CD14-positive monocyte (primary cell): ENCODE measurements at regions not wholly inside any gene's neighbourhood (a gene's known extent, or its start where the extent isn't known, plus 50 kb on each side); places are given as distances from the start of the nearest gene placed in this dataset.

Experiments used
- DNase-seq, 3 donors: peaks; one replicate each; pipeline ENCODE4 v3.0.0-alpha.2; 2011 to 2022
- H2AFZ ChIP-seq: 2 replicates; pipeline ENCODE4 v1.6.0; 2012; ENCODE audit warnings: mild to moderate bottlenecking, low read depth, low read length, inconsistent platforms; ENCODE audit not compliant: insufficient read depth, poor library complexity, severe bottlenecking
- H3K27ac ChIP-seq, 2 donors: 1 replicate in 1 of 2; 2 replicates in 1 of 2; pipeline ENCODE4 v1.5.1; 2012 to 2013; ENCODE audit warnings: low read length in 2 of 2, control low read depth in 1 of 2, inconsistent platforms in 1 of 2, low read depth in 1 of 2, mild to moderate bottlenecking in 1 of 2
- H3K27me3 ChIP-seq, 2 donors: one replicate each; pipeline versions ENCODE4 v1.6.0 to v1.6.1; 2011 to 2013; ENCODE audit warnings: low read length in 2 of 2; ENCODE audit not compliant: control insufficient read depth in 2 of 2, insufficient read depth in 2 of 2
- H3K36me3 ChIP-seq, 2 donors: replicated peaks in 1 of 2; 1 replicate in 1 of 2; 2 replicates in 1 of 2; pipeline versions ENCODE4 v1.5.1 to v1.6.1; 2012 to 2013; ENCODE audit warnings: low read length in 2 of 2, control low read depth in 1 of 2, inconsistent platforms in 1 of 2, mild to moderate bottlenecking in 1 of 2; ENCODE audit not compliant: insufficient read depth in 2 of 2, control insufficient read depth in 1 of 2
- H3K4me1 ChIP-seq, 2 donors: 1 replicate in 1 of 2; 2 replicates in 1 of 2; pipeline versions ENCODE4 v1.5.1 to v1.6.1; 2012 to 2013; ENCODE audit warnings: low read length in 2 of 2, control low read depth in 1 of 2, inconsistent platforms in 1 of 2, mild to moderate bottlenecking in 1 of 2, moderate library complexity in 1 of 2; ENCODE audit not compliant: insufficient read depth in 2 of 2, control insufficient read depth in 1 of 2
- H3K4me2 ChIP-seq: replicated peaks from 2 replicates; pipeline ENCODE3; 2012; ENCODE audit warnings: low read length, moderate library complexity, mild to moderate bottlenecking; ENCODE audit not compliant: poor library complexity, severe bottlenecking; ENCODE audit errors: extremely low read depth
- H3K4me3 ChIP-seq, 3 experiments: fragments of 200-600 bp in 1 of 3; sonication (generic) in 1 of 3; replicated peaks in 1 of 3; 1 replicate in 2 of 3; 2 replicates in 1 of 3; pipeline ENCODE4 v1.5.1; 2011 to 2013; ENCODE audit warnings: low read length in 3 of 3, mild to moderate bottlenecking in 3 of 3, control low read depth in 2 of 3, low read depth in 2 of 3, inconsistent platforms in 1 of 3, moderate library complexity in 1 of 3
- H3K79me2 ChIP-seq: 2 replicates; pipeline ENCODE4 v1.6.0; 2012; ENCODE audit warnings: mild to moderate bottlenecking, control low read depth, inconsistent platforms, low read length, moderate library complexity; ENCODE audit not compliant: insufficient read depth
- H3K9ac ChIP-seq: 2 replicates; pipeline ENCODE4 v1.6.0; 2017; ENCODE audit warnings: low read length, mild to moderate bottlenecking; ENCODE audit not compliant: insufficient read depth, poor library complexity, severe bottlenecking
- H3K9me3 ChIP-seq, 2 donors: replicated peaks in 1 of 2; 1 replicate in 1 of 2; 2 replicates in 1 of 2; pipeline versions ENCODE4 v1.5.1 to v1.6.1; 2012 to 2013; ENCODE audit warnings: low read length in 2 of 2, control low read depth in 1 of 2; ENCODE audit not compliant: control insufficient read depth in 1 of 2, insufficient read depth in 1 of 2
- H4K20me1 ChIP-seq: 2 replicates; pipeline ENCODE4 v1.6.0; 2012; ENCODE audit warnings: mild to moderate bottlenecking, low read length, control low read depth, moderate library complexity; ENCODE audit not compliant: insufficient read depth
- H3K27ac Mint-ChIP-seq, 7 donors: one replicate each; pipeline ENCODE4 v1.8.0; 2020; ENCODE audit warnings: mild to moderate bottlenecking in 7 of 7, mixed read lengths in 7 of 7, moderate library complexity in 6 of 7, inconsistent platforms in 2 of 7
- H3K27me3 Mint-ChIP-seq, 3 donors: one replicate each; pipeline ENCODE4 v1.8.0; 2021 to 2022; ENCODE audit warnings: low read depth in 3 of 3, mild to moderate bottlenecking in 3 of 3, mixed read lengths in 3 of 3, moderate library complexity in 3 of 3, inconsistent platforms in 1 of 3
- H3K36me3 Mint-ChIP-seq, 2 donors: one replicate each; pipeline ENCODE4 v1.8.0; 2020; ENCODE audit warnings: mixed read lengths in 2 of 2, inconsistent platforms in 1 of 2, mild to moderate bottlenecking in 1 of 2
- H3K4me1 Mint-ChIP-seq: one replicate; pipeline ENCODE4 v1.8.0; 2020; ENCODE audit warnings: mild to moderate bottlenecking, mixed read lengths
- H3K4me3 Mint-ChIP-seq, 2 donors: one replicate each; pipeline ENCODE4 v1.8.0; 2020; ENCODE audit warnings: mild to moderate bottlenecking in 2 of 2, mixed read lengths in 2 of 2, moderate library complexity in 1 of 2
- H3K9me3 Mint-ChIP-seq, 7 donors: one replicate each; pipeline ENCODE4 v1.8.0; 2020 to 2022; ENCODE audit warnings: mixed read lengths in 7 of 7, mild to moderate bottlenecking in 6 of 7, moderate library complexity in 6 of 7, inconsistent platforms in 2 of 7
- CTCF ChIP-seq: fragments of 200-600 bp; IDR thresholded peaks from one replicate; pipeline ENCODE4 v1.8.0; 2022; ENCODE audit warnings: antibody characterized with exemption, mild to moderate bottlenecking
- WGBS: methylation state at CpG from one replicate; pipeline ENCODE4 v1.1.5; 2013; ENCODE audit warnings: missing lambda C conversion rate; ENCODE audit not compliant: insufficient coverage; 5-methylcytosine and 5-hydroxymethylcytosine counted together
- intact Hi-C, 2 donors: fragments of 100-400 bp; cut with micrococcal nuclease; formaldehyde crosslinking; loops; one replicate each; pipeline versions ENCODE4 v1.15.0 to v1.15.1; 2023

- no peaks in the 10 kb centered on the region for H3K27me3 ChIP-seq
- no peaks in the 10 kb centered on the region for H3K36me3 ChIP-seq
- H3K27ac Mint-ChIP-seq: no peak overlapping the region
- H3K9ac ChIP-seq: no peak overlapping the region
- no peak overlapping the region for H3K4me2 ChIP-seq
- H3K9me3 Mint-ChIP-seq: no peaks in the 10 kb centered on the region
- DNase-seq: no peak
- intact Hi-C loops: no loop called here
- peaks cover 32 to 33% of the 10 kb centered on the region in 2 donors for H3K4me1 ChIP-seq
- H3K4me1 Mint-ChIP-seq: peaks cover 32% of the 10 kb centered on the region
- H3K27ac ChIP-seq: no peak overlapping the region
- no peaks in the 10 kb centered on the region for H3K9me3 ChIP-seq
- H3K36me3 Mint-ChIP-seq: no peaks in the 10 kb centered on the region
- no peak overlapping the region for H3K4me3 ChIP-seq
- 100% methylated on average over 4 of the region's 8 CpGs for WGBS
- H3K27me3 Mint-ChIP-seq: peaks cover 0 to 10% (median 7%) of the 10 kb centered on the region in 3 donors
- H3K79me2 ChIP-seq: no peaks in the 10 kb centered on the region
- H2AFZ ChIP-seq: no peak overlapping the region
- no peak for TF ChIP-seq CTCF
- H3K4me3 Mint-ChIP-seq: no peak overlapping the region
- no peaks in the 10 kb centered on the region for H4K20me1 ChIP-seq
Measured at GRCh38 chr16:79480056-79480455, 120.5 kb downstream of the MAF start.

- no peak overlapping the region for H3K4me3 Mint-ChIP-seq
- H3K4me2 ChIP-seq: no peak overlapping the region
- H3K36me3 Mint-ChIP-seq: no peaks in the 10 kb centered on the region
- peaks cover 1 to 10% (median 7%) of the 10 kb centered on the region in 3 donors for H3K27me3 Mint-ChIP-seq
- no peak for TF ChIP-seq CTCF
- H3K4me3 ChIP-seq: no peak overlapping the region
- no peaks in the 10 kb centered on the region for H4K20me1 ChIP-seq
- H3K27me3 ChIP-seq: no peaks in the 10 kb centered on the region
- no peaks in the 10 kb centered on the region for H3K36me3 ChIP-seq
- H3K27ac Mint-ChIP-seq: no peak overlapping the region
- H3K9me3 Mint-ChIP-seq: no peaks in the 10 kb centered on the region
- peaks cover 9 to 10% of the 10 kb centered on the region in 2 donors for H3K4me1 ChIP-seq
- intact Hi-C loops: no loop called here
- peaks cover 15% of the 10 kb centered on the region for H3K4me1 Mint-ChIP-seq
- H3K9ac ChIP-seq: no peak overlapping the region
- no peak overlapping the region for H3K27ac ChIP-seq
- H3K79me2 ChIP-seq: no peaks in the 10 kb centered on the region
- WGBS: 100% methylated on average over 5 of the region's 5 CpGs
- no peaks in the 10 kb centered on the region for H3K9me3 ChIP-seq
- DNase-seq: no peak
- H2AFZ ChIP-seq: no peak overlapping the region
Measured at GRCh38 chr16:79476580-79476979, 124.0 kb downstream of the MAF start.
